ENCODE measurements at regions not wholly inside any gene's neighbourhood (a gene's known extent, or its start where the extent isn't known, plus 50 kb on each side); places are given as distances from the start of the nearest gene placed in this dataset.
"Not testable (repeated sequence)": the region's sequence is repeated elsewhere in the genome, so short reads cannot be mapped to it uniquely, and the experiment has no call there.

DNA sequence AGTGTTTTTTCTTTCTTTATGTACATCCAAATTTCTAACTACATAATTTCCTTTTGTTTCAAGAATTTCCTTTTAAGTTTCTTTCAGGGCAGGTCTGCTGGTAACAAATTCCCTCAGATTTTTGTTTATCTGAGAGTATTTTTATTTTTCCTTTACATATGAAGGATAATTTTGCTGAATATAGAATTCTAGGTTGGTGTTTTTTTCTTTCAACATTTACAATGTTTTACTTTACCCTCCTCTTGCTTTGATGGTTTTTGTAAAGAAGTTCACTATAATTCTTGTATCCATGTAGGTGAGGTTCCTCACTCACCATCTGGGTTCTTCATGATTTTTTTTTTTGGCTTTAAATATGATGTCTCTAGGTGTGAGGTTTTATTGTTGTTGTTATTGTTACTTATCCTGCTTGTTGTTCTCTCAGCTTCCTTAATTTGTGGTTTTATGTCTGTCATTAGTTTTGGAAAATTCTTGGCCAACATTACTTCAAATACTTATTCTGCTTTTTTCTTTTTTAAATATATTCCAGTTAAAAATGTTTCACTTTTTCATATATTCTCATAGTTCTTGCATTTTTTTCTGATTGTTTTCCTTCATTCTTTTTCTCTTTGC lies 580.1 kb upstream of the CITED2 start:
- no peak for TF ChIP-seq CTCF (IDR thresholded peaks at IDR 0.05; ENCODE audit: extremely low read depth, insufficient read depth, missing control alignments)
- no peak for DNase-seq (ENCODE audit: low spot score)
- in situ Hi-C loops (cut with MboI; ENCODE audit: low pct_unique_long_range_greater_than_20kb, low sequenced_read_pairs, unreplicated experiment) = no loop called here

DNA sequence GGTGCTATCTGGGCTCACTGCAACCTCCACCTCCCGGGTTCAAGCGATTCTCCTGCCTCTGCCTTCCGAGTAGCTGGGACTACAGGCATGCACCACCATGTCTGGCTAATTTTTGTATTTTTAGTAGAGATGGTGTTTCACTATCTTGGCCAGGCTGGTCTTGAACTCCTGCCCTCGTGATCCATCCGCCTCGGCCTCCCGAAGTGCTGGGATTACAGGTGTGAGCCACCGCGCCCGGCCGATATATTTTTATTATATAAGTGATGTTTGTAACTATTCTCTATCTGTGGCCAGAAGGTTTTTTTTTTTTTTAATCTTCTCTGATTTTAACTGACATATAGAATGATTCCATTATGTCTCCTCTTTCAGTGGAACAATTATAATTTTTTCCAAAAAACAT lies 579.3 kb upstream of the CITED2 start:
- in situ Hi-C loops (cut with MboI; ENCODE audit: low pct_unique_long_range_greater_than_20kb, low sequenced_read_pairs, unreplicated experiment); DNase-seq (ENCODE audit: low spot score): not testable (repeated sequence)

DNA sequence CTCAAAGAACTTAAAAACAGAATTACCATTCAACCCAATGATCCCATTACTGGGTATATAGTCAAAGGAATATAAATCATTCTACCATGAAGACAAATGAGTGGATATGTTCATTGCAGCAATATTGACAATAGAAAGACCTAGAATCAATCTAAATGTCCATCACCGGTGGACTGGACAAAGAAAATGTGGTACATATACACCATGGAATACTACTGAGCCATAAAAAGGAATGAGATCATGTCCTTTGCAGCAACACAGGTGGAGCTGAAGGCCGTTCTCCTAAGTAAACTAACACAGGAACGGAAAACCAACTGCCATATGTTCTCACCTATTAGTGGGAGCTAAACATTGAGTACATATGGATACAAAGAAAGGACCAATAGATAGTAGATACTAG lies 576.7 kb upstream of the CITED2 start:
- TF ChIP-seq CTCF (IDR thresholded peaks at IDR 0.05; ENCODE audit: extremely low read depth, insufficient read depth, missing control alignments) = no peak
- no peak for DNase-seq (ENCODE audit: low spot score)
- in situ Hi-C loops (cut with MboI; ENCODE audit: low pct_unique_long_range_greater_than_20kb, low sequenced_read_pairs, unreplicated experiment) = no loop called here

DNA sequence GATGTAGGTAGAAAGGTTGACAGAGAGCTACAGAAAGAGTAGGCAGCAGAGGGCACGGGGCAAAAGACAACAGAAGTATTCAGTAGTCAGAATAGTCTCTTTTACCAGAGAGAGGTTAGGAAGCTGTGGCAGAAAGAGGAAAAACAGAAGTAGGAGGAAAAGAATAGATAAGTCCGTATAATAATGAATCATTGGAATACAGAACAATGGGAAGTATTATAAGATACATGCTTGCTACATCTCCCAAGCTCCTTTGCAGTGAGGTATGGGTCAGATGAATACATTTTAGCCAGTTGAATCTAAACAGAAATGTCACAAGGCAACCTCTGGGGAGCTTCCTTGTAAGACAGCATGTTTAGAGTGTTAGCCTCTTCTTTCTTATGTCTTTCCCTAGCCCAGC lies 570.5 kb upstream of the CITED2 start:
- no peak for TF ChIP-seq CTCF (IDR thresholded peaks at IDR 0.05; ENCODE audit: extremely low read depth, insufficient read depth, missing control alignments)
- no peak for DNase-seq (ENCODE audit: low spot score)
- in situ Hi-C loops (cut with MboI; ENCODE audit: low pct_unique_long_range_greater_than_20kb, low sequenced_read_pairs, unreplicated experiment) = no loop called here

- no peak for DNase-seq (ENCODE audit: low spot score)
- in situ Hi-C loops (cut with MboI; ENCODE audit: low pct_unique_long_range_greater_than_20kb, low sequenced_read_pairs, unreplicated experiment) = no loop called here
- no peak for TF ChIP-seq CTCF (IDR thresholded peaks at IDR 0.05; ENCODE audit: extremely low read depth, insufficient read depth, missing control alignments)
These were observed 569.7 kb upstream of the CITED2 start for GRCh38 chr6:139944131-139944530.

GRCh38 chr6:139943391-139943790 lies 568.9 kb upstream of the CITED2 start:
- DNase-seq (ENCODE audit: low spot score) = no peak
- in situ Hi-C loops (cut with MboI; ENCODE audit: low pct_unique_long_range_greater_than_20kb, low sequenced_read_pairs, unreplicated experiment) = no loop called here
- no peak for TF ChIP-seq CTCF (IDR thresholded peaks at IDR 0.05; ENCODE audit: extremely low read depth, insufficient read depth, missing control alignments)

DNA sequence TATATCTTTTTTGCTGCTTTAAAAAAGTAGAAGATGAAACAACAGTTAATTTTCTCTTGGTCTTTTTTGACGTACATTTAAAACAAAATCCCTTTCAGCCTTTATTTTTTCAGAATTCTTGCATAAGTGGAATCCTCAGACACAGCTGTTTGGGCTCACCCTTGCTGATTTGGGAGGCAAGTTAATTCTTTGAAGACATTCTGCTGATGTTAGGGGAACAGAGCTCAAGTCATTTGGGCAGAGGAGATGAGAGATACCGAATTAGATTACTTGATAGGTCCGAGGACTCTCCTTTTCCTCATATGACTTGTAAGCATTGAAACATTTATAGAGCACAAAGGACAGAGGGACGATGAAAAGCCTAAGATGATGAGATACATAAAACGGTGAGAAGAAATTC lies 567.9 kb upstream of the CITED2 start:
- no peak for TF ChIP-seq CTCF (IDR thresholded peaks at IDR 0.05; ENCODE audit: extremely low read depth, insufficient read depth, missing control alignments)
- in situ Hi-C loops (cut with MboI; ENCODE audit: low pct_unique_long_range_greater_than_20kb, low sequenced_read_pairs, unreplicated experiment) = no loop called here
- no peak for DNase-seq (ENCODE audit: low spot score)
